HEK293T (cell line): ENCODE measurements at regions not wholly inside any gene's neighbourhood (a gene's known extent, or its start where the extent isn't known, plus 50 kb on each side); places are given as distances from the start of the nearest gene placed in this dataset.

Experiments used
- CTCF ChIA-PET: fragments of 350-600 bp; formaldehyde crosslinking; extraction: SDS; loops from one replicate; lab custom pipeline; 2021; ENCODE audit warnings: antibody characterized with exemption, inconsistent platforms; lab: Yijun Ruan, JAX
- POLR2A ChIA-PET: fragments of 350-600 bp; formaldehyde crosslinking; extraction: SDS; loops from one replicate; lab custom pipeline; 2020; ENCODE audit warnings: antibody characterized with exemption, inconsistent platforms; lab: Yijun Ruan, JAX
- DNase-seq: peaks from one replicate; pipeline ENCODE4 v3.0.0; 2012; ENCODE audit warnings: mixed read lengths; ENCODE audit errors: extremely low spot score
- ARNT ChIP-seq: fragments of 450-650 bp; IDR thresholded peaks from 2 replicates; pipeline ENCODE4 v1.6.1; 2017; ENCODE audit warnings: mild to moderate bottlenecking
- BHLHE40 ChIP-seq: fragments of 450-650 bp; IDR thresholded peaks from 2 replicates; pipeline ENCODE4 v1.6.1; 2016; ENCODE audit warnings: mild to moderate bottlenecking, moderate library complexity, borderline replicate concordance
- CTBP1 ChIP-seq: fragments of 450-650 bp; IDR thresholded peaks from 2 replicates; pipeline ENCODE4 v1.6.1; 2016; ENCODE audit warnings: borderline replicate concordance
- ELF4 ChIP-seq: fragments of 450-650 bp; IDR thresholded peaks from 2 replicates; pipeline ENCODE4 v1.6.1; 2017; ENCODE audit warnings: antibody characterized with exemption
- FOXA1 ChIP-seq: fragments of 450-650 bp; IDR thresholded peaks from 2 replicates; pipeline ENCODE4 v1.6.1; 2016; ENCODE audit warnings: mild to moderate bottlenecking
- FOXK2 ChIP-seq: fragments of 450-650 bp; IDR thresholded peaks from 2 replicates; pipeline ENCODE4 v1.6.1; 2016; ENCODE audit warnings: mild to moderate bottlenecking
- FOXM1 ChIP-seq: fragments of 450-650 bp; IDR thresholded peaks from 2 replicates; pipeline ENCODE4 v1.6.1; 2017; ENCODE audit warnings: mild to moderate bottlenecking, borderline replicate concordance
- HDGF ChIP-seq: fragments of 450-650 bp; IDR thresholded peaks from 2 replicates; pipeline ENCODE4 v1.6.1; 2017; ENCODE audit warnings: antibody characterized with exemption, borderline replicate concordance
- L3MBTL2 ChIP-seq: fragments of 450-650 bp; conservative IDR thresholded peaks from 2 replicates; pipeline ENCODE4 v1.6.1; 2016; ENCODE audit warnings: mild to moderate bottlenecking
- LEF1 ChIP-seq: fragments of 450-650 bp; IDR thresholded peaks from 2 replicates; pipeline ENCODE4 v1.6.1; 2017; ENCODE audit warnings: mild to moderate bottlenecking, borderline replicate concordance
- NFRKB ChIP-seq: fragments of 450-650 bp; IDR thresholded peaks from 2 replicates; pipeline ENCODE4 v1.6.1; 2016; ENCODE audit warnings: mild to moderate bottlenecking, moderate library complexity
- PKNOX1 ChIP-seq: fragments of 450-650 bp; IDR thresholded peaks from 2 replicates; pipeline ENCODE4 v1.6.1; 2016
- SP1 ChIP-seq: fragments of 450-650 bp; IDR thresholded peaks from 2 replicates; pipeline ENCODE4 v1.6.1; 2017
- SUZ12 ChIP-seq: fragments of 450-650 bp; IDR thresholded peaks from 2 replicates; pipeline ENCODE4 v1.6.1; 2016; ENCODE audit warnings: mild to moderate bottlenecking
- TARDBP ChIP-seq: fragments of 450-650 bp; IDR thresholded peaks from 2 replicates; pipeline ENCODE4 v1.6.1; 2016
- ZNF384 ChIP-seq: fragments of 450-650 bp; IDR thresholded peaks from 2 replicates; pipeline ENCODE4 v1.6.1; 2016

- ChIA-PET POLR2A (no interaction called here), CTCF (no interaction called here)
- DNase-seq, result no peak
- TF ChIP-seq ELF4 (no peak), HDGF (no peak), TARDBP (no peak)
Measured at GRCh38 chr10:4721999-4722753, 103.8 kb upstream of the AKR1E2 start.

- DNase-seq, result no peak
- ChIA-PET CTCF (no interaction called here), POLR2A (no interaction called here)
- no peak for TF ChIP-seq CTBP1
- TF ChIP-seq BHLHE40, result no peak
- TF ChIP-seq TARDBP, result no peak
- TF ChIP-seq ARNT, result no peak
- TF ChIP-seq PKNOX1, result no peak
- no peak for TF ChIP-seq SP1
- TF ChIP-seq FOXK2, result no peak
- no peak for TF ChIP-seq SUZ12
Measured at GRCh38 chr10:4720463-4720862, 105.5 kb upstream of the AKR1E2 start.

- ChIA-PET CTCF (no interaction called here), POLR2A (no interaction called here)
- no peak for DNase-seq
- TF ChIP-seq FOXM1 (no peak), SP1 (no peak), LEF1 (no peak), PKNOX1 (no peak), HDGF (no peak), NFRKB (no peak), TARDBP (no peak)
Measured at GRCh38 chr10:4719671-4720070, 106.3 kb upstream of the AKR1E2 start.

- TF ChIP-seq ELF4 (no peak), CTBP1 (no peak), ZNF384 (no peak), FOXA1 (no peak)
- CTCF ChIA-PET, result no interaction called here
- POLR2A ChIA-PET, result no interaction called here
- DNase-seq, result no peak
Measured at GRCh38 chr10:4719036-4719435, 107.0 kb upstream of the AKR1E2 start.

GRCh38 chr10:4718544-4718943 lies 107.5 kb upstream of the AKR1E2 start:
- POLR2A ChIA-PET, result no interaction called here
- no peak for TF ChIP-seq TARDBP
- CTCF ChIA-PET, result interaction anchor here (0.7 kb wide), 1 partner anchor 1493 kb away, joined by 3 read pairs; no protein-coding TSS in a partner anchor
- DNase-seq, result no peak

GRCh38 chr10:4717670-4718069 lies 108.3 kb upstream of the AKR1E2 start:
- no peak for TF ChIP-seq HDGF
- TF ChIP-seq CTBP1, result no peak
- no peak for TF ChIP-seq BHLHE40
- TF ChIP-seq L3MBTL2, result no peak
- no peak for TF ChIP-seq ELF4
- no peak for TF ChIP-seq ZNF384
- TF ChIP-seq NFRKB, result no peak
- TF ChIP-seq ARNT, result no peak
- TF ChIP-seq FOXK2, result no peak
- no peak for TF ChIP-seq TARDBP
- no peak for TF ChIP-seq FOXM1
- no peak for TF ChIP-seq SP1
- no peak for DNase-seq
- POLR2A ChIA-PET, result no interaction called here
- CTCF ChIA-PET, result no interaction called here

- TF ChIP-seq ZNF384, result no peak
- no peak for TF ChIP-seq TARDBP
- no peak for TF ChIP-seq CTBP1
- POLR2A ChIA-PET, result no interaction called here
- no peak for DNase-seq
- CTCF ChIA-PET, result interaction anchor here (0.6 kb wide), 1 partner anchor 395 kb away, joined by 4 read pairs; no protein-coding TSS in a partner anchor
Measured at GRCh38 chr10:4710858-4711257, 115.1 kb upstream of the AKR1E2 start.

- POLR2A ChIA-PET, result no interaction called here
- no peak for TF ChIP-seq TARDBP
- no peak for TF ChIP-seq HDGF
- TF ChIP-seq PKNOX1, result no peak
- no peak for TF ChIP-seq ELF4
- no peak for TF ChIP-seq FOXM1
- no peak for TF ChIP-seq FOXK2
- TF ChIP-seq L3MBTL2, result no peak
- TF ChIP-seq NFRKB, result no peak
- no peak for TF ChIP-seq LEF1
- no peak for TF ChIP-seq SUZ12
- CTCF ChIA-PET, result no interaction called here
Measured at GRCh38 chr10:4708123-4708759, 117.8 kb upstream of the AKR1E2 start.

More at GRCh38 chr10:4708123-4708759, 117.8 kb upstream of the AKR1E2 start:
- peak; percentile 49 for DNase-seq
